ENCODE measurements at regions not wholly inside any gene's neighbourhood (a gene's known extent, or its start where the extent isn't known, plus 50 kb on each side); places are given as distances from the start of the nearest gene placed in this dataset.

DNA sequence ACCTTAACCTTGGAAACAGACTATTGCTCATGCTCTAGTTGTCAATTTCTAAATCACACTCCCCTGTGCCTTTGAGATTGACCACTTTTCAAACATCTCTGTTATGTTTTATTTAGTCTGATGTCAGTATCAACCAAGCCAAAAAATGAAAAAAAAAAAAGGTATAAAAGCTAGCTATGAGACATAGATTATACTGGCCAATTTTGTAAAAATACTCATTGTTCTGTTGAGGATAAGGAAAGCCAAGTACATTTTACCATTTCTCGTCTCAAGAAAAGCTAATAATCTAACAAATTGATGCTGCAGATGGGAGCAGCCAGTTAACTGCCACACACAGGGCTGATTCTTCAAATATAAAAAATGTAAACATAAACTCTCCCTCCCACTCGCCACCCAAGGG lies 572.6 kb upstream of the KLF12 start:
- no peak for DNase-seq

DNA sequence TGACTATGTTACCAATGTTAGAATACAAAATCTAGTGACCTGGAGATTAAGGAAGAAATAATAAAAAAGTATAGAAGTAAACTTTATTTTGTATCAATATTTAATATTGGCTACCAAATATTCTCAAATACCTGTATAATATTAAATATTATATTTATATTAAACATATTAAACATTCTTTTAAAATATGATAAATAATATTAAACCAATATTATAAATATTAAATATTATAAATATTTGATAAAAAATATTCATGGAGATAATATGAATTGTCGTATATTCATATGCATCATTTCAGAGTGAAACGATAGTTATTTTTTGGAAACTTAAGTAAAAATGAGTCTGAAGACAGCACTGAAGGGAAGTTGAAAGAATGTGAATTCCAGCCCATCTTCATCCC lies 571.2 kb upstream of the KLF12 start:
- no peak for DNase-seq

DNA sequence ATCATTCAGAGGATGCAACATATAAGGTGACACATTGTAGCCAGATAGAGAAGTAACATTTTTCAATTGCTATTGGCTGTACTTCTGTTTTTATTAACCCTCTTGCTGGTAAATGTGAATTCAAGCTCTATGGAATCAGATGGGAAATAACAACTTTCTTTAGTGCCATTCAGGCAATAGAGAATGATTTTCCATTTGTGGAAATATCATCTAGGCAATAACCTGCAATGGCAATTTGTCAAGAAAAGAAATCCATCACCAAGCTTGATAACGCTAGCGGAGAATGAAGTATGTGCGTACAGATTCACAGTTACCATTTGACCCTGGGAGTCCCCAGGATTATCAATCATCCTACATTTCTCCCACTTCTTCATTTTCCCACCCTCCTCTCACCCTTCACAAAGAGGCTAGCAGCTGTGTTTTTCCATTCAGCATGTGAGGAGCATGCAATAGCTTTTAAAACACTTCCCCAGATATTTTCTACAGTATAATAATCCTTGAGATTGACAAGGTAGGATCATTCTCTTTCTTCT lies 569.7 kb upstream of the KLF12 start:
- DNase-seq = no peak

DNA sequence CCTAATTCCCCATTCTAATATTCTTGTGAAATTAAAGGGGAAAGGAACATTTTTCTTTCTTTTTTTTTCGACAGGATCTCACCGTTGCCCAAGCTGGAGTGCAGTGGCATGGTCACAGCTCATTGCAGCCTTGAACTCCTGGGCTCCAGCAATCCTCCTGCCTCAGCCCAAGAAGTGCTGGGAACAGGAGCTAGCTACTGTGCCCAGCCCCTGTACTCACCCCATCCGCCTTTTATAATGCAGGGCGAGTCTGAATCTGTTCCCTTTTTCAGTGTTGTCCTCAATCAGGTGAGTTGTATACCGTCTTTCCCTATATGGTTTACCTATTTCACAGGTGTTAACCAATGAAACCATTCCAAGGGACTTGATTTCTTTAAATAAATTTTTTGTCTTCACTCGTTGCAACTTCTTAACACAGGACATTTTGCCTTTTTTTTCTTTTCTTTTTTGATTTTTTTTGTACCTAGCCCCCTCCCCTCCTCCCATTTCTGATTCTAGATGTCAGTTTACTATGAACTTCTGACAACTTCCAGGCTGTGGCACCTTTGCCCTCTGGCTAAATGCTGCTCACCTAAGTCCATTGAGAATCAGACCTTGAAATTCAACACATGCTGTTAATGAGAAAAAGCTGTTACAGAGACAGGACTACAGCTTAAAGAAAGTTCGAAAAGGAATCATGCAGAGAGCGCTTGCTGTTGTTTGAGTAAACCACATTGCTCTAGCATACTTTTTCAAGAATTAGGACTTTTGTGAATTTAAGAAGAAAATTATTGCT lies 562.1 kb upstream of the KLF12 start:
- DNase-seq = no peak

DNA sequence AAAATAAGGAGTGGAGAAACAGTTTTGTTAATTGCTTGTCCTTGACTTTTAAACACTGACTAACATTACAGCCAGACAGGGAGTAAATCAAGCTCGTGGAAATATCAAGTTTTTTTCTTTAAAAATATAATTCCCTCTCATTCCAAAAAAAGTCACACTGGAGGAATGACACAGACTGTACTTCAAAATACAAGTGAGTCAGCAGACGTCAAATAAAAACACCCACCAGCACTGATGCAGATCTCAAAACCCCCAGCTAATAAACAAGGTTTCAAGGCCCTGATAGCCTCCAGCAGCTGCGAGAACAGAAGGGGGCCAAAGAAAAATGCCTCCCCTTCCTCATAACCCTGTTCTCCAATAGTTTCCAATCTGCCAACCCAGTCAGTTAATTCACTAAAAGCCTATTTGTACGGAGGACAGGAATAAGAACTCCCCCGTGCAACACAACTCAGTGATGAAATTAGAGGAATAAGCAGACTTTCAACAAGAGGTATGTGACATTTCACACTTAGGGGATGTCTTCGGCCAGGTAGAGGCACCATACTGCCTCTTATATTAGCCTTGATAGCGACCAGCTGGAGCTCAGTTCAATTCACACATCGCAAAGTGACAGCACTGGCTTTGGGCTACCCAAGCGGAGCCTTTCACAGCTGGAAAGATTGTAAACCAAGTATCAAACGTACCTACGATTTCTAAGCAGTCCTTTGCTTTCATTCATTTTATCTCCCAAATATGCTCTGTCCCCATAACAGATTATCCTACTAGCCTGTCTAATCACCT lies 561.0 kb upstream of the KLF12 start:
- DNase-seq = no peak

DNA sequence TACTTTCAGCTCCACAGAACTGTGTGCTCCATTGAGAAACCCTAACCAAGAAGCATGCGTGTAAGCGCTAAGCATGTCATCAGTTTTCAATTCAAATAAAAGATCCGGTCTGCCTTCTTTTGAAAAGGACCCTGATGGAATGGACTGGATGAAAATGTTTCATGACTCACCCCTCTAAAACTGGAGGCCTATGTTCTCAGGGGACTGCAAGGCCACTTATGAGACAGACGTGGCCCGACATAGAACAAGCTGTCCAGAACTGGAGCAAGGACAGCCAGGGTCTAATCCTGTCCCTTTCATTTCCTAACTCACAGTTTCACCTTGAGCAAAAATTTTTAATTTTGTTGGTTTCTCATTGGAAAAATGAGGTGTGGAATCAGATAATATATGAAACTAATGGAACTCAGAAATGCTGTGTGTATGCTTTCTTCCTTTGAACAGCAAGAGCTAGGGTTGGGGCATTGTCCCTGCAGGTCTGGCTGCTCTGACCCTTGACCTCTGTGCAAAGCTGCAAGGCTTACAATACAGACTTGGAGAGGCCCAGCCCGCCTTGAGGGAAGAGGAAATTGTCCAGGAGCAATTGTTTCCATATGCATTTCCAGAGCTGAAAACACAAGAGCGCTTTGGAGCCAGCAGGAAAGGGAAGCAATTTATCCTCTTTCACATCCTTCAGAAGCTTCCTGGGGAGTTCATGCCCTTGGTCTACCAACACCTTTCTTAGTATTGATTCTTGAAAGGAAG lies 553.4 kb upstream of the KLF12 start:
- no peak for DNase-seq

DNA sequence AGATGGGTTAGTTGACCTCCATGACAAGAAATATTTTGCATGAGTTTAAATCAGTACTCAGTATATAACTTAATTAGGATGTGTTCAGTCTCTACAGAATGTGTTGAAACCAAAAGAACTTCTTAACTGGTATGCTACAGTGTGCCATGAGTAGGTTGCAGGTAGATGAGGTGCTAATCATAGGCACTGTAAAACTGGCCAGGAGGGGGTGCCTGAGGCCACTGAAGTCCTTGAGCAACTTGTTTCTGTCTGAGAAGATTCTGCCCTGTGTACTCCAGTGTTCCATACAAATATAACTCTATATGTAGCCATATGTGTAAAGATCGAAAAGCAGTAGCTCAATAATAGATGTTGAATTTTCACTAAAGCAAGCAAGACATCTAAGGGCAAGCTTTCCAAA lies 549.2 kb upstream of the KLF12 start:
- DNase-seq = no peak

DNA sequence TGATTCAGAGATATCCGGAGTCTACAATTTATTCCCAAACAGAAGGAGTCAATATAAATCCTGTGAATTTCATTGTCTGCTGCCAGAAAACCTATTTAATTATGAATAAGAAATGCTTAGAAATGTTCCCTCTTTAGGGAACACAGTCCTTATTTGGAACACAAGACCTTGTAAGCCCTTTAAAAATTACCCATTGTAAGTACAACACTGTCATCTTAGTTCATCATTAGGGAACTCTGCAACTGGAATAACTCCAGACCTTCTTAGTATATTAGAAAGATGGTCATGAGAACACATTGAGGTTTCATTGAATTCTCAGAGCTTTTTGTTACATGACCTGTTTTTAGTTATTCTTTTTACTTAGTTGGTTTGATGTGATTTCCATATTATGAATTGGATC lies 548.5 kb upstream of the KLF12 start:
- no peak for DNase-seq

DNA sequence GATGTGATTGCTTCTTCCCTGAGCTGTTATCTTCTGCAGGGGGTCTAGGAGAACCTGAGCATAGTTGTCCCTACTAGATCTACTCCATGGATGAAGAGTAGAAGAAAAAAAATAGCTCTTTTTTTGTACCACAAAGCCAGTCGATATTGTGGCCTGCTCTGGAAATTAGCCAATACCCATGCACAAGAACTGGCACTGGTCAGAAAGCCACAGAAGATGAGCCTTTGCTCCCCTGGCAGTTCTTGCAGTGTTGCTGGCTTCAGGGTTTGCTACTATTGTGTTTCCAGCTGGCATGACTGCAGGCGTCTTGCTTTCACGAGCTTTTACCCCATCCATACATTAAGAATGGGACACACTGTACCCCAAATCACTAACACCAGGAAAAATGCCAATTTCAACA lies 547.7 kb upstream of the KLF12 start:
- DNase-seq = no peak

DNA sequence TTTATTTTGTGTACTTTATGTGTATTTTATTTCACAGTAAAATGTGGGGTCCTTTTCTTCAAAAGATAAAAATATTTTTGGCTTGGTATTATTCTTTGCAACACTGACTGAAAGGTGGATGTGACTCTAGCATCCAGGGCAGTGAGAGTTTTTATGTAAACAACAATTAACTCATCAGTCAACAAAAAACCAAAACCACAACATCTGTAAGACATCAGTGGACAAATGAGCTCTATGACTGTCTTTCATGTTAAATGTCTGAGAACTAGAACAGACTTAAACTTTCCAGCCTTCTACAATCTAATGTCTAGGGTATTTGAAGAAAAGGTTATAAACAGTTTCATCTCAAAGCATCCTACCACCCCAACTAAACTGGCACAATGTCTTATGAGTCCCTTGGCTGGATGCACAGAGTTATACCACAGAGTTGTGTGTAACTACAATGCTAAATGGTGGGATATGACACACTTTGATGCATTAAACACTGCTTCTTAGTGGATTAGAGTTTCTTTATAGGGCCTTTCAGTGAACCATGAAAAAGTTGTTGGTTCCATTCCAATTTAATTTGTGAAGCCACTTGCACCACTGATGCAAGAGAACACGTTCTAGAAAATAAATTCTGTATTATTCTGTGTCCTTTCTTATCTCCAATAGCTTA lies 544.2 kb upstream of the KLF12 start:
- no peak for DNase-seq

DNA sequence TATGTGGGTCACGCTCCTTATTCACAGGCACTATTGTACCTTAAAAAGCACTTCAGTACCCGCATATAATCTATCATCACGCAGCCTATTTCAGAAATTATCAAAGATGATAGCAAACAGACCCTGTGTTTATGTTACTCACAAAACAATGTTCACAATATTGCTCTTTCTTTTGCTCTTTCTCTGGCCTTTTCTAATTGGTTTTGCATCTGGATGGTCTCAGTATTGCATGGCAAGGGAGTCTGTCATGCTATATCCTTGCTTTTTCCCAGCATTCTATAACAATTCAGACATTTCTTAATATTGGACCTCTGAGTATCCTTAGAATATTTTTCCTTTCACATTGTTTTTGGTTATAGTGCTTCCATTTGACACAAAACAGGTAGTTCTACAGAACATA lies 541.8 kb upstream of the KLF12 start:
- no peak for DNase-seq

DNA sequence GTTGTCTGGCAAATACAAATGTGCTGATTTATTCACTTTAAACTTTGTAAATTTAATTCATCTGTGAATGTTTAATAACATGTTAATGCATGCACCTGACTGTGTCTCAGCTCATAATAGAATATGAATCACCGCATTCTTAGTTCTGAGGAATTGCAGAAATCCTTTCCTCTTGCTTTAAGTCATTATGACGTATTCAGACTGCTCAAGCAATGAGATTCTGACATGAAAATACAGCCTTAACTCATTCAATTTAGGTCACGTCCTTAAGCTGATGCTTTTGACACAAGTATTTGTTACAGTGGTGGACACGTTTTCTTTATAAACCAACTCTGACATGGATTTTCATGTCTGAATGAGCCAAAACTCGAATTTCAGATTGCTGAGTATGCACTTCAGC lies 541.0 kb upstream of the KLF12 start:
- no peak for DNase-seq

DNA sequence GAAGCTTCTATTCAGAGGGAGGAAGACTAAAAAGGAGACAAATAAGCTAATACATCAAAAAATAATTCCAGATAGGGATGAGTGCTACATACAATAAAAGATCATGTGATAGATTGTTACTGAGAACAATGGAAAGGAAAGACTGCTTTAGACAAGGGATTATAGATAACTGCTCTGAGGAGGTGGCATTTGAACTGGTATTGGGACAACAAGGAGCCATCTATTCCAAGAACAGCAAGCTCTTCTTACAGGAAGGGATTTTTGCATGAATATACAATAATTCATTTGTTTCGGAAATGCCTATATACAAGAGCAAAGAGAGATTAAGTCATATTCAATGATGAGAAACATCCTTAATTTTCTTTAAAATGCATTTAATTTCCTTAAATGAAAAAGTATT lies 540.5 kb upstream of the KLF12 start:
- no peak for DNase-seq

DNA sequence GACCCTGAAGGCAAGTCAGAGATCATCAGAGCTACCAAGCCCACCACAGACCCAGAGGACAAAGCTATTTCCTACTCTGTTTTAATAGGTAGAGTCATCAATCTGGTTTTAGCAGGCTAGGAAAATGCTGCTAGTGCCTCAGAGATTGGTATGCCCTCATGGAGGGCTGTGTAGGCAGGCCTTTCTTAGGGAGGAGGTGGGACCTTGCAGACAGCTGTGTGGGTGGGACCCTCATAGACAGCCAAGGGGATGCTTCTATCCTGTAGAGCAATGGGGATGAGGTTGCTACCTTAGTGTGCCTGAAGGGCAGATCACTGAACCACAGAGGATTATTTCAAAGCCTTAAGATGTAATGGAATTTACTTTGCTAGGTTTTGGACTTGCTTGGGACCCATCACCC lies 534.9 kb upstream of the KLF12 start:
- no peak for DNase-seq

DNA sequence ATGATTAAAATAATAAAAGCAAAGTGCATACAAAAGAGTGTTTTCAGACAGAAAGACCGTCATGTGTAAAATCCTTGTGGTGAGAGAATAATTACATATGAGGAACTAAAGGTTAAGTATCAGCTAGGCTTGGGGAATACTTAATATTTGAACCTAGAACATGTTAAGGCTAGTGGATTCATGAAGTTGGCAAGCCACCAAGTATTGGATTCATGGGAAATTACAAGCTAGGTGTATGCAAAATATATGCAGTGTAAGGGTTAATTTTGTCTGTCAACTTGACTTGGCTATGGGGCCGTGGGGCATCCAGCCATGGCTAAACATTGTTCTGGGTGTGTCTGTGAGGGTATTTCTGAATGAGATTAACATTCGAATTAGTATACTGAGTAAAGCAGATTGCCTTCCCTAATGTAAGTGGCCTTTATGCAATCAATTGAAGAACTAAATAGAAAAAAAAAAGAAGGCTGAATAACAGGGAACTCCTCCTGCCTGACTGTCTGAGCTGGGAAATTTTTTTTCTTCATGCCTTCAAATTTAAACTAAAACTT lies 533.5 kb upstream of the KLF12 start:
- DNase-seq = no peak

DNA sequence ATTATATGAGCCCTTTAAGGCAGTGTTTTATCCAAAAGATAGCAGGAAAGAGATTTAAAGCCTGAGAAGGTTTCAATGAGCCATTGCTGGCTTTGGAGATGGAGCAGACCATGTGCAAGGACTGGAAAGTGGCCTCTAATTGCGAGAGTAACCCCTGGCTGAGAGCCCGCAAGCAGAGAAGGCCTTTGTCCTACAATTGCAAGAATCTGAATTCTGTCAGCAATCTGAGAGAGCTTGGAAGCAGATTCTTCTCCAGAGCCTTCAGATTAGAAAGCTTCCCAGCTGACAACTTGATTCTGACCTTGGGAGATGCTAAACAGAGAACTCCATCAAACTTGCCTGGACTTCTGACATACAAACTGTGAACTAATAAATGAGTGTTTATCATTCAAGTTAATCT lies 528.7 kb upstream of the KLF12 start:
- DNase-seq = no peak

DNA sequence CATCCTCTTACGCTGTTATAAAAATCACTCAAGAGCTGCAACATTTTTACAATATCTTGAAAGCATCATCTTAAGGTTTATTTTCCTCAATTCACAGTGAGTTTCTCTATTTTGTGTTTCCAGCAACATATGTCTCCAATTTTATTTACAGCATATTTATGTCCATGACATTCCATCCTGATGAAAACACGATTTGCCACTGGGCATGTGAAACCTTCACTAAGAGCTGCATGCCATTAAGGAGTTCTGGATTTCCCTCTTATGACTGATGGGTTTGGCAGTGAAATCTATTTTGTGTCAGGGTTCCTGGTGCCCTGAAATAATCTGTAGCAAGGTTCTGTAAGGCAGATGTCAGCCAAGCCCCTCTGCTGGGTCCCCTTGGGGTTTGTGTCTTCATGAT lies 527.6 kb upstream of the KLF12 start:
- no peak for DNase-seq

DNA sequence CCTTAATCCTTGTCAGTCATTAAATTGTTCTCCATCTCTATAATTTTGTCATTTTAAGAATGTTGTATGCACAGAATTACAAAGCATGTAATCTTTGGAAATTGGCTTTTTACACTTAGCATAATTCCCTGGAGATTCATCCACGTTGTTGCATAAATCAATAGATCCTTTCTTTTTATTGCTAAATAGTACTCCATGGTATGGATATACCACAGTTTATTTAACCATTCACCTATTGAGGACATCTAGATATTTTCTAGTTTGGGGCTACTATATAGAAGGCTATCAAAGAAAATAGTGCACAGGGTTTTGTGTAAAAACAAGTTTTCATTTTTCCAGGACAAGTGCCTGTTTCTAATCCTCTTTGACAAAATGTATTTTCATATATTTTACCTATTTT lies 523.6 kb upstream of the KLF12 start:
- no peak for DNase-seq

DNA sequence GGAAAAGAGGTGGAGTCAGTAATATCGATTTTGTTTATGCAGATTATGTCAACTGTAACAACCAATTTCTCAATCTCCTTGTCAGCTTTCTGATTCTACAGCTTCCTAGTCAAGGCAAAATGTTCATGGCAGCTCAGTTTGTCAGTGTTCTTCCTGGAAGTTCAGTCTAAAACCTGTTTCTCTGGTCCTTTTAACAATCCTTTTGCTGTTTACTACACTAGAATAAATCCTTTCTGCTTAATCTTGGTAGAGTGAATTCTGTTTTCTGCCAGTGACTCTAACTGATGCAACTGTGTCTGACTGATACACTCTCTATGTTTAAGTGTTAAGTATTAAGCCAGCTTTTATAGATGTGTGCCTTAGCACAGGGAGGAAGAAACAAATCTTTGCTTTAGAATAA lies 516.9 kb upstream of the KLF12 start:
- no peak for DNase-seq

DNA sequence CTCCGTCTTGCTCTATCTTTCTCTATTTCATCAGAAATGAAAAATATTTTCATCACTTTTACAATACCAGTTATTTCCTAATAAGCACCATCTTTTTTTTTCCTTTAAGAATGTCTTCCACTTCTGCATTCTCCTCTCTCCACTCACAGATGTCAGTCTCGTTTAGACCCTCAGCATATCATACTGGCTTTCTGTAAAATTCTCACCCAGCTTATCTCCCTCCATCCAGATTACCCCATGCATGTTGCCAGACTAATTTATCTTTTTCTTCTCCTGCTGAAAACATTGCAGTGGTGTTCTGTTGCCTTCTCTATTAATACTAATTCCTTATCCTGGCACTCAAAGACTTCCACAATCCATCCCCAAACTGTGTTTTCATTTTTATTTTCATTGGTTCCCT lies 513.8 kb upstream of the KLF12 start:
- DNase-seq = no peak

DNA sequence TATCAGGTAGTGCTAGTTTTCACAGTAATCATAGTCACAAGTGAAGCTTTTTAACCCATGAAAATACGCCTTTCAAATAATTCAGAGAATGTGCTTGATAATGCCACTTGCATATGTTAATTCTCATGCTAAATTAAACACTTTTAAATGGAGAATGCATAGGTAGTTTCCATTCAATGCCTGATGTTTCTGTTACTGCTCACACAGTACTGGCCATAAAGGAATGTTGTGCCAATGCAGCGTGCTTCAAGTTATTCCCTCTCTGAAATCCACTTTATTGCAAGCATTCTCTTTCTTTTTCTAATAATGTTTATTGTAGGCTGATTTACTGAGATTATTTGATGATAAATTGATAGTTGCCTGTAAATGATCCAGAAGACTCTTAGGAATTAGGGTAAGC lies 513.0 kb upstream of the KLF12 start:
- no peak for DNase-seq

DNA sequence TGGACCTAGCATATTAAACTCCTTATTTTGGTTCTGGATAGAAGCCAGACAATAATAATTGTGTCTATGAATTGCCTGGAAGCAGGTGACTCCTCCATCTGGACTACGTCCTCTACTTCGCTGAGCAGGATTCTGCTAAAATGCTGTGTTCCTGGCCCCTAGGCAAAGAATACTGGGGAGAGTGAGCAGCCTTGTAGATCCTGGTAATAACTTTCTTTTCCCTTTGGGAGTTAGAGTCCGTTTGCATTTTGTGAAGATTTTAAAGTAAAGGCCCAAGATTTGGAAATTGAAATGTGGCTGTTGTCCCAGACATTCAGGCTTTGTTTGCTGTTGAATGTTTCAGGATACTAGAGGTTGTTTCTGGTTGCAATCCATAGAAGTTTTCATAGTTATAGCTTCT lies 511.9 kb upstream of the KLF12 start:
- no peak for DNase-seq

DNA sequence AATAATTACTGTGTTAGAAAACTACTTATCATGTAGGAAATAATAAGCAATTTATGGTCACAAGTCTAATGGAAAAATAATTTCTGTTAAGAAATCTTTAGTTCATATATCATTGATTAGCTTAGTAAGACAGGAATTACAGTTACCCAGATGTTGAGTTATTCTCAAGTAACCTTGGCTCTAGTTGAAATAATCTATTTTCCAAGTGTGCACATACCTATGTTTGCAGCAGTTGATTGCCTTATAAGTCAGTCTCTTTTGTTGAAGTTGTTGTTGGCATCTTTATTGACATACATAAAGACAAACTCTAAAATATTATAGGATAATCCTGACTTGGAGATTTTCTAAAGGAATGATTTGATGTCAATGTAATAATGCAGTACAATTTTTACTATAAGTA lies 511.4 kb upstream of the KLF12 start:
- no peak for DNase-seq

Measured in activated CD4-positive, alpha-beta T cell treated with anti-CD3 and anti-CD28 coated beads for 1 hour (primary cell).